IPS-18a (cell line): ENCODE measurements at regions not wholly inside any gene's neighbourhood (a gene's known extent, or its start where the extent isn't known, plus 50 kb on each side); places are given as distances from the start of the nearest gene placed in this dataset.

Experiments used
- H3K27ac ChIP-seq: one replicate; pipeline ENCODE4 v1.5.1; 2013; ENCODE audit warnings: low read length
- H3K27me3 ChIP-seq: one replicate; pipeline ENCODE4 v1.6.1; 2013; ENCODE audit warnings: mild to moderate bottlenecking, low read length; ENCODE audit not compliant: control insufficient read depth, insufficient read depth
- H3K36me3 ChIP-seq: one replicate; pipeline ENCODE4 v1.6.1; 2013; ENCODE audit warnings: low read depth, low read length; ENCODE audit not compliant: control insufficient read depth
- H3K4me1 ChIP-seq: one replicate; pipeline ENCODE4 v1.6.1; 2013; ENCODE audit warnings: low read depth, low read length; ENCODE audit not compliant: control insufficient read depth
- H3K4me3 ChIP-seq: one replicate; pipeline ENCODE4 v1.5.1; 2013; ENCODE audit warnings: low read length
- H3K9ac ChIP-seq: one replicate; pipeline ENCODE4 v1.6.1; 2013; ENCODE audit warnings: mild to moderate bottlenecking, low read length, moderate library complexity
- H3K9me3 ChIP-seq: one replicate; pipeline ENCODE4 v1.6.1; 2013; ENCODE audit warnings: low read depth, low read length; ENCODE audit not compliant: control insufficient read depth

GRCh38 chr18:41899535-41899934 is 55.5 kb upstream of the PIK3C3 start:
- no peaks in the 10 kb centered on the region for H3K36me3 ChIP-seq
- H3K27ac ChIP-seq: no peak overlapping the region
- H3K27me3 ChIP-seq: no peaks in the 10 kb centered on the region
- H3K9me3 ChIP-seq: peaks cover 9% of the 10 kb centered on the region
- H3K4me1 ChIP-seq: no peaks in the 10 kb centered on the region
- H3K9ac ChIP-seq: no peak overlapping the region
- no peak overlapping the region for H3K4me3 ChIP-seq

GRCh38 chr18:41893432-41893831 is 61.6 kb upstream of the PIK3C3 start:
- peaks cover 9% of the 10 kb centered on the region for H3K9me3 ChIP-seq

GRCh38 chr18:41887100-41887499 is 67.9 kb upstream of the PIK3C3 start:
- Histone ChIP-seq H3K9ac (no peak overlapping the region), H3K36me3 (no peaks in the 10 kb centered on the region), H3K4me3 (no peak overlapping the region), H3K27ac (no peak overlapping the region), H3K9me3 (no peaks in the 10 kb centered on the region), H3K27me3 (no peaks in the 10 kb centered on the region), H3K4me1 (no peaks in the 10 kb centered on the region)

More at GRCh38 chr18:41893432-41893831, 61.6 kb upstream of the PIK3C3 start:
- Histone ChIP-seq H3K27me3 (no peaks in the 10 kb centered on the region), H3K4me3 (no peak overlapping the region), H3K9ac (no peak overlapping the region), H3K27ac (no peak overlapping the region), H3K4me1 (no peaks in the 10 kb centered on the region), H3K36me3 (no peaks in the 10 kb centered on the region)

GRCh38 chr18:41886126-41886807 is 68.8 kb upstream of the PIK3C3 start:
- H3K9me3 ChIP-seq: no peaks in the 10 kb centered on the region
- H3K4me1 ChIP-seq: no peaks in the 10 kb centered on the region
- H3K27ac ChIP-seq: no peak overlapping the region
- H3K4me3 ChIP-seq: no peak overlapping the region
- H3K36me3 ChIP-seq: no peaks in the 10 kb centered on the region
- no peak overlapping the region for H3K9ac ChIP-seq
- H3K27me3 ChIP-seq: no peaks in the 10 kb centered on the region

GRCh38 chr18:41881285-41881684 is 73.7 kb upstream of the PIK3C3 start:
- Histone ChIP-seq H3K9ac (no peak overlapping the region), H3K27ac (no peak overlapping the region)

GRCh38 chr18:41879256-41879655 is 75.8 kb upstream of the PIK3C3 start:
- Histone ChIP-seq H3K4me1 (no peaks in the 10 kb centered on the region), H3K4me3 (no peak overlapping the region)

More at GRCh38 chr18:41881285-41881684, 73.7 kb upstream of the PIK3C3 start:
- Histone ChIP-seq H3K9me3 (no peaks in the 10 kb centered on the region), H3K36me3 (no peaks in the 10 kb centered on the region), H3K27me3 (no peaks in the 10 kb centered on the region), H3K4me1 (no peaks in the 10 kb centered on the region), H3K4me3 (no peak overlapping the region)

GRCh38 chr18:41875094-41875780 is 79.8 kb upstream of the PIK3C3 start:
- H3K27me3 ChIP-seq: no peaks in the 10 kb centered on the region
- no peaks in the 10 kb centered on the region for H3K9me3 ChIP-seq
- H3K9ac ChIP-seq: no peak overlapping the region
- H3K27ac ChIP-seq: no peak overlapping the region
- H3K4me3 ChIP-seq: no peak overlapping the region
- H3K36me3 ChIP-seq: no peaks in the 10 kb centered on the region
- no peaks in the 10 kb centered on the region for H3K4me1 ChIP-seq

More at GRCh38 chr18:41879256-41879655, 75.8 kb upstream of the PIK3C3 start:
- H3K36me3 ChIP-seq: no peaks in the 10 kb centered on the region
- no peak overlapping the region for H3K9ac ChIP-seq
- no peaks in the 10 kb centered on the region for H3K27me3 ChIP-seq
- H3K9me3 ChIP-seq: no peaks in the 10 kb centered on the region
- no peak overlapping the region for H3K27ac ChIP-seq

GRCh38 chr18:41873730-41874129 is 81.3 kb upstream of the PIK3C3 start:
- Histone ChIP-seq H3K9me3 (no peaks in the 10 kb centered on the region), H3K27me3 (no peaks in the 10 kb centered on the region), H3K9ac (no peak overlapping the region), H3K36me3 (no peaks in the 10 kb centered on the region), H3K4me1 (no peaks in the 10 kb centered on the region), H3K4me3 (no peak overlapping the region), H3K27ac (no peak overlapping the region)

- Histone ChIP-seq H3K9ac (no peak overlapping the region), H3K4me3 (no peak overlapping the region), H3K27me3 (no peaks in the 10 kb centered on the region), H3K4me1 (no peaks in the 10 kb centered on the region), H3K9me3 (no peaks in the 10 kb centered on the region), H3K36me3 (no peaks in the 10 kb centered on the region), H3K27ac (no peak overlapping the region)
Observed at GRCh38 chr18:41872206-41872605, 82.8 kb upstream of the PIK3C3 start.

GRCh38 chr18:41871229-41872000 is 83.6 kb upstream of the PIK3C3 start:
- no peak overlapping the region for H3K4me3 ChIP-seq
- no peaks in the 10 kb centered on the region for H3K27me3 ChIP-seq
- H3K4me1 ChIP-seq: no peaks in the 10 kb centered on the region
- no peaks in the 10 kb centered on the region for H3K36me3 ChIP-seq
- no peak overlapping the region for H3K27ac ChIP-seq
- H3K9me3 ChIP-seq: no peaks in the 10 kb centered on the region
- H3K9ac ChIP-seq: no peak overlapping the region

GRCh38 chr18:41870817-41871216 is 84.2 kb upstream of the PIK3C3 start:
- no peaks in the 10 kb centered on the region for H3K27me3 ChIP-seq
- no peaks in the 10 kb centered on the region for H3K4me1 ChIP-seq
- H3K9ac ChIP-seq: no peak overlapping the region
- no peaks in the 10 kb centered on the region for H3K36me3 ChIP-seq
- no peaks in the 10 kb centered on the region for H3K9me3 ChIP-seq
- no peak overlapping the region for H3K27ac ChIP-seq
- H3K4me3 ChIP-seq: no peak overlapping the region
